ENCODE measurements at regions not wholly inside any gene's neighbourhood (a gene's known extent, or its start where the extent isn't known, plus 50 kb on each side); places are given as distances from the start of the nearest gene placed in this dataset.

- no peak for DNase-seq
Observed at GRCh38 chr18:68083776-68084175, 567.3 kb upstream of the DSEL start.

GRCh38 chr18:68083131-68083530, 566.6 kb upstream of the DSEL start:
- DNase-seq, result no peak

DNA sequence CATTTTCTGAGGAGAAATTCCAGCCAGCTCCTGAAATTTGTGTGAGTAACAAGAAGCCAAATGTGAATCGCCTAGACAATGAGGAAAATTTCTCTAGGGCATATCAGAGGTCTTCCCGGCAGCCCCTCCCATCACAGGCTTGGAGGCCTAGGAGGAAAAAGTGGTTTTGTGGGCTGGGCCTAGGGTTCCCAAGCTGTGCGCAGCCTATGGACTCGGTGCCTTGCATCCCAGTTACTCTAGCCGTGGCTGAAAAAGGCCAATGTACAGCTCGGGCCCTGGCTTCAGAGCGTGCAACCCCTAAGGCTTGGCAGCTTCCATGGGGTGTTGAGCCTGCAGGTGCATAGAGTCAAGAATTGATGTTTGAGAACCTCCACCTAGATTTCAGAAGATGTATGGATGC, 556.2 kb upstream of the DSEL start:
- no peak for DNase-seq

DNA sequence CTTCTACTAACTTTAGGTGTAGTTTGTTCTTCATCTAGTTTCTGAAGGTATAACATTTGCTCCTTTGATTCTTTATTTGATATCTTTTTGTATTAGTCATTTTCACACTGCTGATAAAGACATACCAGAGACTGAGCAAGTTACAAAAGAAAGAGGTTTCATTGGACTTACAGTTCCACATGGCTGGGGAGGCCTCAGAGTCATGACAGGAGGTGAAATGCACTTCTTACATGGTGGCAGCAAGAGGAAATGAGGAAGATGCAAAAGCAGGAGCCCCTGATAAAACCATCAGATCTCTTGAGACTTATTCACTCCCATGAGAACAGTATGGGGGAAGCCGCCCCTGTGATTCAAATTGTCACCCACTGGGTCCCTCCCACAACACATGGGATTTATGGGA, 544.4 kb upstream of the DSEL start:
- DNase-seq, result no peak

DNA sequence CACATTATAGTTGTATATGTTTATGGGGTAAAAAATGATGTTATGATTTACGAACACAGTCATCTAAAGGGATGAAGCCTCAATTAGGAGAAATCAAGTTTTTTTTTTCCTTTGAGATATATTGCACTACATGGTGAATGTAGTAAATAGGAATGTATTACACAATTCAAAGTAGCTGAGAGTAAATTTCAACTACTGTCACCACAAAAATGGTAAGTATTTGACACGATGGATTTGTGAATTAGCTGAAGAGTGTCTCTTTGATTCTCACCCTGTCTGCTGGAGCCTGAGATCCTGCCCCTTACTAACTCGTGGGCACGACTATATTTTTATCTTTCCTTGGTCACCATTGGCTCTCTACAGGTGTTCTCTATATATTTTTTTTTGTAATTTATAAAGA, 540.4 kb upstream of the DSEL start:
- no peak for DNase-seq

- DNase-seq, result no peak
Observed at GRCh38 chr18:68054669-68055068, 538.1 kb upstream of the DSEL start.

GRCh38 chr18:68053290-68053689, 536.8 kb upstream of the DSEL start:
- DNase-seq, result no peak

DNA sequence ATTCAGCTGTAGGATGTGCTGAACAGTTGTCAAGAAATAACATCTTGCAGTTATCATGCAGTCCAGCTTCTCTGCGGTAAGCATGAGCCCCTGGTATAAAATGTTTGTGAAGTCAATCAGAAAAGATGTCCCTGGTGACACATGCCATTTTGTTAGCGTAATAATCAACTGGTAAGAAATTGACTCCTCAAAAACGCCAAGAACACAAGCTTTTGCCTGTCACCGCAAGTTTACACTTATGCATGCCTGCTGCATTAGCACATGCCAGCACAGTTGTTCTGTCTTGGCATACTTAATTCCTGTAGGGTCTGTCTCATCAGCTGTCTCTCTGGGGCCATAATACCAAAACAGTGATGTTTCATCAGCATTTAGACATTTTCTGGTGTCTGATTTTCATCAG, 524.8 kb upstream of the DSEL start:
- DNase-seq, result no peak

GRCh38 chr18:68040198-68040597, 523.7 kb upstream of the DSEL start:
- DNase-seq, result no peak

GRCh38 chr18:68035774-68036522, 519.4 kb upstream of the DSEL start:
- DNase-seq, result no peak

GRCh38 chr18:68034296-68034695, 517.8 kb upstream of the DSEL start:
- DNase-seq, result no peak

DNA sequence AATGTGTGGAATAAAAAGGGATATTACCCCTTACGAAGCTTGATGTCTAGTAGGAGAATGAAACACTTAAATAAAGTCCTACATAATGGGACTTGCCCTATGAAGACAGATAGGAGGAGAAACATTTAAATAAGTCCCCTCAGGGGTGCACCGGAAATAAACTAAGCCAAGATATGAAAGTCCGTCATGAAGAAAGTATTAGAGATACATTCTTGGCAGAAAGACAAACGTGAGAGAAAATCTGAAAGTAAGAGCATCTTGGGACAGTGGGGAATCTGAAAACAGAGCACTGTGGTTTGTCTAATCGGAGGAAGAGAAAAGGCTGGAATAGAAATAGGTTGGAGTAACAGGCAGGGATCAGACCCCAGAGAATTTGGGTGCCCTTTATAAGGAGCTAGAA, 516.9 kb upstream of the DSEL start:
- DNase-seq, result no peak

- DNase-seq, result no peak
Observed at GRCh38 chr18:68024716-68025115, 508.2 kb upstream of the DSEL start.

- DNase-seq, result no peak
Observed at GRCh38 chr18:68017385-68017784, 500.9 kb upstream of the DSEL start.

DNA sequence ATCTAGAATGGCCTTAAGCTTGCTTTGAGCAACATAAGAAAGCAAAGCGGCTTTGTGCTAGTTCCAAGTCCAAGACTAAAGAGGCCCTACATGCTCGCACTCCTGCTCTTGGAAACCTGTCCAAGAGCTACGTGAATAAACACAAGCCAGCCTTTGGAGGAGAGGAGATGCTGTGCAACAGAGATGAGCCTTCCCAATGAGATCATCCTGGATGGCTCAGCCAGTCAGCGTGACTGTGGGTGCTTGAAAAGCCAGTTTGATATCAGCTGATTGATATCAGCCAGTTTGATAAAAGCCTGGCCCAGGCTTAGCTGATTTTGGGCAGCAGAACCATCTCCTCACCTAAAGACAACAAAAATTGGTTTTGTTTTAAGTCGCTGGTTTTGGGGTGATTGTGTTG, 481.0 kb upstream of the DSEL start:
- DNase-seq, result no peak

DNA sequence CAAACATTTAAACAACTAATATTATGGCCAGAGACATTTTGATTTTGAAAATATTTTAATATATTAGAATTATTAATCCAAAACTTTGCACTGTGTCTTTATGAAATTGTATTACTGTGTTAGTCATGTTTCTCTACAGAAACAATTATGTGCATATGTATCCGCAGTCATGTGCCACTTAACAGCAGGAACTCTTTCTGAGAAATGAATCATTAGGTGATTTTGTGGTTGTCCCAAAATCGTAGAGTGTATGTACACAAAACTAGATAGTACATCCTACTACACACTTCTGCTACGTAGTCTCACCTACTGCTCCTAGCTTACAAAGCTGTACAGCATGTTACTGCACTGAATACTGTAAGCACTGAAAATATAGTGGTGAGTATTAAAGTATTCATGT, 479.2 kb upstream of the DSEL start:
- no peak for DNase-seq

DNA sequence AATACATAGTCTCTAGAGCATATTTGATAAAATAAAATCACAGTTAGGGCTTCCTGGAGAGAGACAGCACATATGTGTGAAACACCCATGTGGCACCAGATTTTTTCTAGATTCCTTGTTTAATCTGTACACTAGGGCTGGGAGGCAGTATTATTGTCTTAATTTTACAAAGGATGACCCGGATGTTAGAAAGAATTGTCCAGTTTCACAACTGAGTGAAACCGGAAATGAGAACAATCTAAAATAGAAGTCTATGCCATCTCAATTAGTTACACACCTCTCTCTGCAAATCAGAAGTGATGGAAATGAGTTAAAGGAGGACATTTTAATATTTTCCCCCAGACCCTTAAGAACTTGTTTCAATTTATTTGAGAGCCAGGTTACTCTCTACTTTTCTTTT, 463.7 kb upstream of the DSEL start:
- DNase-seq, result no peak

GRCh38 chr18:67977067-67977616, 460.6 kb upstream of the DSEL start:
- no peak for DNase-seq

- no peak for DNase-seq
Observed at GRCh38 chr18:67973916-67974315, 457.4 kb upstream of the DSEL start.

DNA sequence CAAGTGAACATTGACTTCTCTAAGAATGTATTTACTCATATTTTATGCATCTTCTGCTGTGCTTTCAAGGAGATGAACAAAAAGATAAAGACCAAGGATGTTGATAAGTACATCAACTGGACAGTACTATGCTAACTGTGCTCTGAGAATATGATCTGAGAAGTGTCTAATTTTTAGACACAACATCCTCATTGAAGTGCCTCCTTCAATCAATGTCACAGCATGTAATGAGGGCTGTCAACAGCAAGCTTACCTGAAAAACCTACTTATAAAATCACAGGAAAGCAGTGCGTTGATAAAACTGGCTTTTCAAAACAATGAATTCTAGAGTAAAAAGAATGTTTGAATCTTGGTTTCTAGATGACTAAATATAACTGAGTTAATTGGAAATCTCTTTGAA, 452.9 kb upstream of the DSEL start:
- DNase-seq, result no peak

- DNase-seq, result no peak
Observed at GRCh38 chr18:67966224-67966623, 449.7 kb upstream of the DSEL start.

- no peak for DNase-seq
Observed at GRCh38 chr18:67964462-67964861, 447.9 kb upstream of the DSEL start.

DNA sequence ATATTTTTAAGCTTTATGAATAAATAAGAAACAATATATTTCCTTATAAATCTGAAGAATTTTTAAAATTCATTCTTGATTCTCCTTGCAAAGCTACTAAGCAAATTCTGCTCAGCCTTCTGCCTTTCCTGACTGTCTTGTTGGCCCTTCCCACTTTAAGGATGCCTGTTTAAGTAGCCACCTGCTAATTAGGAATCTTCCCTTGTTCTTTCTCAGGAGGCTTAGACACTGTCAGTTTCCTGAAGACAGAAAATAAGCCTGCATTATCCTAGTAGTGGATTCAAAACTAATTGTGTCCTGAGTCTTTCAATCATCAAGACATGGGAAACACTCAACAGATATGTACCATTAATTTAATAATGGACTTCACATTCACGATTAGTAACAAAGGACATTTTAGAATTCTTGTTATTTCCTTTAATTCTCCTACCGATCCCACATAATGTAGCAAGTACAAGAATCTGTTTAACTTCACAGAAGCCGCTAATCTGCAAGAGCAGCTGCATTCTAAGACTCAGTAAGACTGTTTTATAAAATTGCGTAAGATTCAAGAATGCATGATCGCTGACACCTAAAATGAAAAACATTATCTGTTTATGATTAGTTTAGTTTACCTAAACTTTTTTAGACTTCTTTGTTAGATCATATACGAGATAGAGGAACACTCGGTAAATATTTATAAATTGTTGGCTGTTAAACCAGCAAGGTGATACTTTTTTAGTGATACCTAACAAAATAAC, 445.4 kb upstream of the DSEL start:
- no peak for DNase-seq

DNA sequence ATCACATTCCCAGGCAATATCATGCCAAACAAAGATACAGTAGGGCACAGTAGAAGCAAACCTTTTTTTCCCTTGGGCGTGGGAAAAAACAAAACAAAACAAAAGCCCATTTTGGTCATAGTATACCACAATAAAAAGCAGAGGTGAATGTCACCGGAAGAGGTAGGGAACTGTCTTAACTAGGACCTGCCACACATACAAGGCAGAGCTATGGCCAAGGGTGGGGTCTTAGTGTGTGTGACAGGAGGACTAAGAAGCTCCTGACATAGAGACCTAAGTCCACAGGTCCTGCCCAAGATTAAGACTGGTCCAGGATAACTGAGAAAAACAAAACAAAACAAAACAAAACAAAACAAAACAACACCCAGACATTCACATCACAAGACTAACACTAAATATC, 441.2 kb upstream of the DSEL start:
- no peak for DNase-seq

DNA sequence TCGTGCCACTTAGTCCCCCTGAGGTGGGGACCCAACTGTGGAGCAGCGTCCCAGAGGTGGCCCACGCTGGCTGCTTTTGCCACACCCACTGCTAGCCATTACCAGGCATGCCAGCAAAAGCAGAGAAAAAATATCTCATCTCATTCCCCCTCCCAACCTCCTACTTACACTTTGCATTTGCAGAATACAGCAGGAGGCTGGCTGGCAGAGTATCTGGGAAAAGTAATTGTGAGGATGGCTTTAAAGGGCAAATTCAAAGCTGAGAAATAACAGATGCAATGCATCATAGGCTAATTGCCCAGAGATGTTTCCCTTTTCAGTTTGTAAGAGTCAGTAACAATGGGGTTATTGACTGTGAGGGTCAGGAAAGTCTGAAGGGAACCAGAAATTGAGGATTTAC, 438.1 kb upstream of the DSEL start:
- no peak for DNase-seq
